ENCODE measurements at regions not wholly inside any gene's neighbourhood (a gene's known extent, or its start where the extent isn't known, plus 50 kb on each side); places are given as distances from the start of the nearest gene placed in this dataset.
A peak's percentile ranks its signal among the peaks of the same experiment; 100 is the strongest.

DNA sequence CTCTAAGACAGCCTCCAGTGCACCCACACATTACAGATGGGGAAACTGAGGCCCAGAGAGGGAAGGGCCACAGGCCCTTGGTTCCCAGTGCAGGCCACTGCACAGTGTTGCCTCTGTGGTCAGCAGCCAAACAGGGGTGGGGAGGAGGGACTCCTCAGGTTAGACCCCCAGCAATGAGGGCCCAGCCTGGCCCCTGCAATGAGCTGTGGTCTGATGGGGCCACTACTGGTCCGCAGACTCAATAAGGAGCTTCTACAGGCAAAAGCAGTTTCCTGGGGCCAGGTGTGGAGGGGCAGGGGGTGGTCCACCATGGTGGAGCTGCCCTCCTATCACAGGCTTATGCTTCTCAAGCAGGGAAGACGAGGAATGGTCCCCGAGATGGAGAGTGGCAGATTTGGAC, 87.6 kb downstream of the HS1BP3 start:
- Histone ChIP-seq H3K27me3 (ENCODE audit: control insufficient read depth, insufficient read depth, low read length) (no peaks in the 10 kb centered on the region), H2BK20ac (ENCODE audit: low read depth, low read length) (0 out of 2 replicates have a peak overlapping the region, but pooled peaks have one; percentile 4), H3K56ac (ENCODE audit: extremely low read depth, insufficient read depth, low read length) (no peak overlapping the region), H3K23ac (ENCODE audit: low read depth, low read length) (no peak overlapping the region), H3K4me3 (ENCODE audit: insufficient read depth, low read depth, low read length) (no peak overlapping the region), H4K8ac (ENCODE audit: low read depth in 2 of 2, low read length in 2 of 2) (no peak overlapping the region), H3K9me1 (ENCODE audit: insufficient read depth, low read length) (peaks cover 17% of the 10 kb centered on the region), H3K18ac (ENCODE audit: low read depth, low read length) (no peak overlapping the region), H3K14ac (replicated peaks; ENCODE audit: low read depth, low read length) (no peak overlapping the region), H2AFZ (replicated peaks; ENCODE audit: low read length, poor library complexity) (no peak overlapping the region), H3K27ac (ENCODE audit: insufficient read depth, low read length) (no peak overlapping the region), H4K20me1 (ENCODE audit: insufficient read depth, low read length) (no peaks in the 10 kb centered on the region; the same call in 1 of the 2 replicates), H2BK15ac (ENCODE audit: low read depth, low read length) (0 out of 3 replicates have a peak overlapping the region, but pooled peaks have one; percentile 53), H2BK5ac (ENCODE audit: low read depth, low read length, poor library complexity, severe bottlenecking) (no peak overlapping the region), H3K4me1 (ENCODE audit: control insufficient read depth, insufficient read depth, low read length) (peaks cover 22% of the 10 kb centered on the region), H3K79me1 (ENCODE audit: low read depth in 1 of 2, low read length in 2 of 2) (no peaks in the 10 kb centered on the region), H3K9ac (ENCODE audit: low read depth, low read length) (no peak overlapping the region), H3K4ac (ENCODE audit: low read depth, low read length) (peak overlapping the region; percentile 41), H2BK120ac (ENCODE audit: low read depth, low read length) (peak overlapping the region; percentile 44; the same call in 1 of the 2 replicates), H4K5ac (ENCODE audit: low read depth, low read length) (no peak overlapping the region), H3K9me3 (ENCODE audit: control insufficient read depth, insufficient read depth, low read length) (no peaks in the 10 kb centered on the region), H3K36me3 (ENCODE audit: control insufficient read depth, insufficient read depth, low read length) (no peaks in the 10 kb centered on the region), H3K4me2 (ENCODE audit: low read depth, low read length) (no peak overlapping the region), H4K91ac (ENCODE audit: insufficient read depth, low read depth, low read length) (peak overlapping the region; percentile 23), H2AK9ac (replicated peaks; ENCODE audit: low read depth, low read length, poor library complexity) (peak overlapping the region; percentile 59), H2AK5ac (ENCODE audit: low read depth, low read length) (peak overlapping the region; percentile 48)
- ChIA-PET POLR2A (ENCODE audit: unreplicated experiment) (no interaction called here), CTCF (interaction anchor here (1.0 to 1.1 kb wide), 2 partner anchors 11 to 14 kb away, joined by 3 read pairs; no protein-coding TSS in a partner anchor)
- intact Hi-C loops (cut with micrococcal nuclease): no loop called here
- DNase-seq (no peak), ATAC-seq (ENCODE audit: low read depth) (no peak)
- dilution Hi-C loops (cut with HindIII; ENCODE audit: low sequenced_read_pairs, unreplicated experiment): no loop called here
- no TSS peak for BruUV-seq (replicated peaks)
- WGBS, 2 experiments (ENCODE audit: extremely low coverage in 2 of 2, insufficient read length in 1 of 2): 100% methylated on average over 1 of the region's 3 CpGs; no CpG with 5 or more reads in 1 of the 2 experiments
- no peak for TF ChIP-seq NFE2L2 (IDR thresholded peaks at IDR 0.05; ENCODE audit: low read depth, low read length)
- no peak for TF ChIP-seq CEBPB (IDR thresholded peaks at IDR 0.05; ENCODE audit: low read depth, low read length)
- TF ChIP-seq, protein P1, sequence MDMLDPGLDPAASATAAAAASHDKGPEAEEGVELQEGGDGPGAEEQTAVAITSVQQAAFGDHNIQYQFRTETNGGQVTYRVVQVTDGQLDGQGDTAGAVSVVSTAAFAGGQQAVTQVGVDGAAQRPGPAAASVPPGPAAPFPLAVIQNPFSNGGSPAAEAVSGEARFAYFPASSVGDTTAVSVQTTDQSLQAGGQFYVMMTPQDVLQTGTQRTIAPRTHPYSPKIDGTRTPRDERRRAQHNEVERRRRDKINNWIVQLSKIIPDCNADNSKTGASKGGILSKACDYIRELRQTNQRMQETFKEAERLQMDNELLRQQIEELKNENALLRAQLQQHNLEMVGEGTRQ (IDR thresholded peaks at IDR 0.05; ENCODE audit: low read depth, low read length): no peak
- TF ChIP-seq RAD21 (IDR thresholded peaks at IDR 0.05; ENCODE audit: low read length): no peak
- TF ChIP-seq POLR2A (IDR thresholded peaks at IDR 0.05; ENCODE audit: low read depth, low read length): no peak
- no peak for TF ChIP-seq RCOR1 (IDR thresholded peaks at IDR 0.05; ENCODE audit: insufficient replicate concordance, low read length)
- no peak for TF ChIP-seq FOS (IDR thresholded peaks at IDR 0.05; ENCODE audit: low read depth, low read length)
- TF ChIP-seq MAZ (IDR thresholded peaks at IDR 0.05; ENCODE audit: borderline replicate concordance, low read depth, low read length): no peak
- TF ChIP-seq, protein P2, sequence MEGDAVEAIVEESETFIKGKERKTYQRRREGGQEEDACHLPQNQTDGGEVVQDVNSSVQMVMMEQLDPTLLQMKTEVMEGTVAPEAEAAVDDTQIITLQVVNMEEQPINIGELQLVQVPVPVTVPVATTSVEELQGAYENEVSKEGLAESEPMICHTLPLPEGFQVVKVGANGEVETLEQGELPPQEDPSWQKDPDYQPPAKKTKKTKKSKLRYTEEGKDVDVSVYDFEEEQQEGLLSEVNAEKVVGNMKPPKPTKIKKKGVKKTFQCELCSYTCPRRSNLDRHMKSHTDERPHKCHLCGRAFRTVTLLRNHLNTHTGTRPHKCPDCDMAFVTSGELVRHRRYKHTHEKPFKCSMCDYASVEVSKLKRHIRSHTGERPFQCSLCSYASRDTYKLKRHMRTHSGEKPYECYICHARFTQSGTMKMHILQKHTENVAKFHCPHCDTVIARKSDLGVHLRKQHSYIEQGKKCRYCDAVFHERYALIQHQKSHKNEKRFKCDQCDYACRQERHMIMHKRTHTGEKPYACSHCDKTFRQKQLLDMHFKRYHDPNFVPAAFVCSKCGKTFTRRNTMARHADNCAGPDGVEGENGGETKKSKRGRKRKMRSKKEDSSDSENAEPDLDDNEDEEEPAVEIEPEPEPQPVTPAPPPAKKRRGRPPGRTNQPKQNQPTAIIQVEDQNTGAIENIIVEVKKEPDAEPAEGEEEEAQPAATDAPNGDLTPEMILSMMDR (conservative IDR thresholded peaks at IDR 0.05; ENCODE audit: low read depth, low read length): no peak
- no peak for TF ChIP-seq BHLHE40 (IDR thresholded peaks at IDR 0.05; ENCODE audit: low read depth, low read length)
- TF ChIP-seq CHD1 (IDR thresholded peaks at IDR 0.05; ENCODE audit: low read depth, low read length): no peak
- TF ChIP-seq MAFK (IDR thresholded peaks at IDR 0.05; ENCODE audit: low read depth, low read length): no peak
- TF ChIP-seq MXI1 (IDR thresholded peaks at IDR 0.05; ENCODE audit: borderline replicate concordance, low read depth, low read length): no peak
- TF ChIP-seq, protein P3, sequence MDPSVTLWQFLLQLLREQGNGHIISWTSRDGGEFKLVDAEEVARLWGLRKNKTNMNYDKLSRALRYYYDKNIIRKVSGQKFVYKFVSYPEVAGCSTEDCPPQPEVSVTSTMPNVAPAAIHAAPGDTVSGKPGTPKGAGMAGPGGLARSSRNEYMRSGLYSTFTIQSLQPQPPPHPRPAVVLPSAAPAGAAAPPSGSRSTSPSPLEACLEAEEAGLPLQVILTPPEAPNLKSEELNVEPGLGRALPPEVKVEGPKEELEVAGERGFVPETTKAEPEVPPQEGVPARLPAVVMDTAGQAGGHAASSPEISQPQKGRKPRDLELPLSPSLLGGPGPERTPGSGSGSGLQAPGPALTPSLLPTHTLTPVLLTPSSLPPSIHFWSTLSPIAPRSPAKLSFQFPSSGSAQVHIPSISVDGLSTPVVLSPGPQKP (IDR thresholded peaks at IDR 0.05; ENCODE audit: borderline replicate concordance, low read depth, low read length): no peak
- in situ Hi-C loops (cut with MboI; ENCODE audit: low sequenced_read_pairs): no loop called here
